Large intestine (tissue), 3 donors: ENCODE measurements at regions not wholly inside any gene's neighbourhood (a gene's known extent, or its start where the extent isn't known, plus 50 kb on each side); places are given as distances from the start of the nearest gene placed in this dataset.

Experiments used
- DNase-seq, 2 donors: peaks; one replicate each; pipeline versions ENCODE4 v3.0.0 to v3.0.0-alpha.2; 2013
- H3K27ac ChIP-seq: one replicate; pipeline ENCODE4 v1.5.1; 2013; ENCODE audit warnings: low read length
- H3K27me3 ChIP-seq: 2 replicates; pipeline ENCODE4 v1.6.1; 2013; ENCODE audit warnings: low read length; ENCODE audit not compliant: control insufficient read depth, insufficient read depth
- H3K36me3 ChIP-seq: 2 replicates; pipeline ENCODE4 v1.6.1; 2013; ENCODE audit warnings: low read length; ENCODE audit not compliant: control insufficient read depth, insufficient read depth
- H3K4me1 ChIP-seq: one replicate; pipeline ENCODE4 v1.6.1; 2013; ENCODE audit warnings: low read length; ENCODE audit not compliant: control insufficient read depth, insufficient read depth
- H3K4me3 ChIP-seq: one replicate; pipeline ENCODE4 v1.5.1; 2013; ENCODE audit warnings: low read length
- H3K9me3 ChIP-seq: one replicate; pipeline ENCODE4 v1.6.1; 2013; ENCODE audit warnings: mild to moderate bottlenecking, low read depth, low read length, moderate library complexity; ENCODE audit not compliant: control insufficient read depth
- WGBS: methylation state at CpG from one replicate; pipeline ENCODE4 v1.1.5; 2013; ENCODE audit warnings: low lambda C conversion rate; ENCODE audit not compliant: insufficient coverage; 5-methylcytosine and 5-hydroxymethylcytosine counted together

DNA sequence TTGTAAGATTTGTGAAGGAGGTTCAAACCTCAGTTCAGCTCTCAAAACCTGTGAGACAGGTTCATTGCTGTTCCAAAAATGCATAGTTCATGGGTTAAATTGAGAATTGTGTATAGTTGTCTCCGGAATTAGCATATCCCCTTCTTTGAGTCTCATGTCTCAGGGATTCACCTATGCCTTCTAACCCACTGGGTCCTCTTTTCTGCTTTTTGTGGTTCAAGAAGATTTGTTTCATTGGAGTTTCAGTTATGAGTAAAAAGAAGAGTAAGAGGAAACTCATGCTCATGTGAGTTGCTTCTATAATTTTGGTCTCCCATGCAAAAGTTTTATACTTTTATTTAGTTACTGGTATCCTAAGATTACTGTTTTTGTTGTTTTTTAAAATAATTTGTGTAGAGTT, 1219.8 kb upstream of the ZEB2 start:
- no peak overlapping the region for H3K27ac ChIP-seq
- no peak for DNase-seq
- no CpG with 5 or more reads among the region's 1 CpG for WGBS
- no peaks in the 10 kb centered on the region for H3K27me3 ChIP-seq
- no peaks in the 10 kb centered on the region for H3K36me3 ChIP-seq
- no peak overlapping the region for H3K4me3 ChIP-seq
- H3K4me1 ChIP-seq = no peaks in the 10 kb centered on the region
- H3K9me3 ChIP-seq = no peaks in the 10 kb centered on the region

GRCh38 chr2:145736871-145737270, 1217.0 kb upstream of the ZEB2 start:
- Histone ChIP-seq H3K4me1 (no peaks in the 10 kb centered on the region), H3K4me3 (no peak overlapping the region), H3K36me3 (no peaks in the 10 kb centered on the region), H3K9me3 (no peaks in the 10 kb centered on the region), H3K27me3 (no peaks in the 10 kb centered on the region), H3K27ac (no peak overlapping the region)
- WGBS = no CpG with 5 or more reads among the region's 1 CpG
- DNase-seq = no peak

- no peak overlapping the region for H3K27ac ChIP-seq
- no peaks in the 10 kb centered on the region for H3K4me1 ChIP-seq
- no peak for DNase-seq
- WGBS = 97% methylated on average over 3 of the region's 4 CpGs
- no peaks in the 10 kb centered on the region for H3K9me3 ChIP-seq
- no peaks in the 10 kb centered on the region for H3K27me3 ChIP-seq
- H3K4me3 ChIP-seq = no peak overlapping the region
- no peaks in the 10 kb centered on the region for H3K36me3 ChIP-seq
Observed at GRCh38 chr2:145731467-145731866, 1211.5 kb upstream of the ZEB2 start.

- no peaks in the 10 kb centered on the region for H3K9me3 ChIP-seq
- H3K36me3 ChIP-seq = no peaks in the 10 kb centered on the region
Observed at GRCh38 chr2:145729993-145730770, 1210.3 kb upstream of the ZEB2 start.

DNA sequence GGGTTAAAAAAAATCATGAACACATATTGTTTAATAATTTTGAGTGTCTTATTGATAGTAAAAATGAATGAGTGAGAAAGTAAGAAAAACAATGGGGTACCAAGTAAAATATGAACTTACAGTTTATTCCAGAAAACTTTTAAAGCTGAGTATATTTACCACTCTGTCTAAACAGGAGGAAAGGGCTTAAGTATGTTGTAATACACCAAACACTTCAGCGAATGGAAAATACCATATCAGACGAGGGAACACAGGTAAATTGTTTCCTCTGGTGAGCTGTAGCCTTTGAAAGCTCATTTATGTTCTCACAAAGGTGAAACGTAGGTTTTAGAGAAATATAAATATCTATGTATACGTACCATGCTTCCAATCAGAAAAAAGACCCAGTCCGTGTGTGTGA, 1209.6 kb upstream of the ZEB2 start:
- DNase-seq = no peak
- Histone ChIP-seq H3K4me3 (no peak overlapping the region), H3K4me1 (no peaks in the 10 kb centered on the region), H3K27me3 (no peaks in the 10 kb centered on the region), H3K9me3 (no peaks in the 10 kb centered on the region), H3K27ac (no peak overlapping the region), H3K36me3 (no peaks in the 10 kb centered on the region)
- 66% methylated on average over 3 of the region's 5 CpGs for WGBS

More at GRCh38 chr2:145729993-145730770, 1210.3 kb upstream of the ZEB2 start:
- H3K27me3 ChIP-seq = no peaks in the 10 kb centered on the region
- WGBS = 60% methylated on average over 1 of the region's 5 CpGs
- no peak for DNase-seq
- no peak overlapping the region for H3K4me3 ChIP-seq
- H3K27ac ChIP-seq = no peak overlapping the region
- no peaks in the 10 kb centered on the region for H3K4me1 ChIP-seq

- H3K4me1 ChIP-seq = no peaks in the 10 kb centered on the region
- no peaks in the 10 kb centered on the region for H3K9me3 ChIP-seq
- H3K27me3 ChIP-seq = no peaks in the 10 kb centered on the region
- no peak overlapping the region for H3K27ac ChIP-seq
- DNase-seq = no peak
- H3K36me3 ChIP-seq = no peaks in the 10 kb centered on the region
- WGBS = 88% methylated on average over 1 of the region's 1 CpG
- no peak overlapping the region for H3K4me3 ChIP-seq
Observed at GRCh38 chr2:145728511-145728910, 1208.6 kb upstream of the ZEB2 start.

DNA sequence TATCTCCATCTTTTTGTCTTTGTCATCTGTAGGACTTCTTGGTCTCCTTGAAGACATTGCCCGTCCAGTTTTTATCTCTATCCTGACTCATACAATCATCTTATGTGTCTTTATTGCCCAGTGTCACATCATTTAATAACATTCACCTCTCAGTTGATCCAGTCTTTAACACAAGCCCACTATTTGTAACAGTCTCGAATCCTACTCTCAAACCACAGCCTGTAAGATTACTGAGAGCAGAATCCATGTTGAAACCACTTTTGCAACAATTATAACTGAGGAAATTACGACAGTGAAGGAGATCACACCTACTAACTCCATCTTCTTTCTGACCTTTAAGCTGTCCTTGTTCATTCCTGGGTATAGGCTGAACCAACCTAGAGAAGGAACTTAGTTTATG, 1206.0 kb upstream of the ZEB2 start:
- Histone ChIP-seq H3K36me3 (no peaks in the 10 kb centered on the region), H3K27ac (no peak overlapping the region), H3K4me3 (no peak overlapping the region), H3K27me3 (no peaks in the 10 kb centered on the region), H3K4me1 (no peaks in the 10 kb centered on the region), H3K9me3 (no peaks in the 10 kb centered on the region)
- DNase-seq = no peak
- WGBS = 75% methylated on average over 1 of the region's 3 CpGs

DNA sequence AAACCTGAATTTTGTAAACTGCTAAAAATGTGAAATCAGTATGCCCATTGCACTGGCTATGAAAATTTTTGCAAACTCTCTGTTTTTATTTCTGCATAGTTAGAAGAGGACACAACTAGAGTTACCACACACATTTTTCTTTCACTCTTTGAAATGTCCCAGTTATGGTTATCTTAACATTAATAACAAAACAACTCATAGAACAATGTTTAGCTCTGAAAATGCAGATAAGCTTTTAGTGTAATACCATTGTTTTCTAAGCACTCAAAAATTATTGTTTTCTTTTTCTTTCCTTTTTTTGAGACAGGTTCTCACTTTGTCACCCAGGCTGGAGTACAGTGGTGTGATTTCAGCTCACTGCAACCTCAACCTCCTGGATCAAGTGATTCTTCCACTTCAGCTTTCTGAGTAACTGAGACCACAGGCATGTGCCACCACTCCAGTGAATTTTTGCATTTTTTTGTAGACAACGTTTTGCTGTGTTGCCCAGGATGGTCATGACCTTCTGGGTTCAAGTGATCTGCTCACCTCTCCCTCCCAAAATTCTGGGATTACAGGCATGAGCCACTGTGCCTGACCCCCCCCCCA, 1204.5 kb upstream of the ZEB2 start:
- Histone ChIP-seq H3K4me1 (no peaks in the 10 kb centered on the region), H3K27ac (no peak overlapping the region)
- WGBS = no CpG with 5 or more reads among the region's 1 CpG

DNA sequence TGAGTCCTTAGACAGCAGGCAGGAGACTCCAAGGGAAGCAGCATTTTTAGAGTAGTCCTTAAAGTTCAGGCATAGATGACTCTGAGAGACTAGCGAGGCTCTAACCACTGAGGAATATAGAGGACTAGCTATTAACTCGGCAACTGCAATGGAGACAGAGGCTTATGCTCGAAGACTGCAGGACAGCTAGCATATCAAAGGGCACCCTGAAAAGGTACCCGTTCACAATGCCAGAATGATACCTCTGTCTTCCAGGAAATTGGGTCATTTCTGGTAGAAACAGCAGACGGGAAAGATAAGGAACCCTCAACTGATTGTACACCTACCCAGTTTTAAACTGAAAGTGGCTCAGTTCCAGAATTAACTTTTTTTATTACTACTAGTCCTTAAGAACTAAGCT, 1204.0 kb upstream of the ZEB2 start:
- no peaks in the 10 kb centered on the region for H3K36me3 ChIP-seq
- H3K4me3 ChIP-seq = no peak overlapping the region
- no CpG with 5 or more reads among the region's 5 CpGs for WGBS
- no peaks in the 10 kb centered on the region for H3K4me1 ChIP-seq
- no peaks in the 10 kb centered on the region for H3K9me3 ChIP-seq
- H3K27me3 ChIP-seq = no peaks in the 10 kb centered on the region
- no peak overlapping the region for H3K27ac ChIP-seq
- DNase-seq = no peak

More for the DNA sequence above, 1204.5 kb upstream of the ZEB2 start:
- DNase-seq = no peak
- Histone ChIP-seq H3K9me3 (no peaks in the 10 kb centered on the region), H3K4me3 (no peak overlapping the region), H3K36me3 (no peaks in the 10 kb centered on the region), H3K27me3 (no peaks in the 10 kb centered on the region)

DNA sequence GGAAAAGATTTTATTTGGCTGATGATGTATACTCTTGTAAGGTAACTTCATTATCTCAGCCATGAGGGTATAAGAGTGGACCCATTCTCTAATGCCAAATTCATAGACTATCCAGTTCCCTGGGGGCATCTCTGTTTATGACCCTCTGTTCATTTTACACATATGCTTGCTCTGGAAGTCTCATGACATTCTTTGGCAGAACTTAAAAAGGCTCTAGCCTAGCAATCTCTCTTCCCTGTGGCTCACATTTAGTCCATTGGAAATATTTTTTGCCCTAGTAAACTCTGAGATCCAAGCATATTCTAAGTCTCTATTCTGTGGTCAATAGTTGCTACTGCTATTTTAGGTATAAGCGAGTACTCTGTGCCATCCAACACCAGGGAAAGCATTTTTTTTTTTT, 1201.8 kb upstream of the ZEB2 start:
- DNase-seq = no peak
- WGBS = no CpG with 5 or more reads among the region's 1 CpG
- Histone ChIP-seq H3K4me1 (no peaks in the 10 kb centered on the region), H3K36me3 (no peaks in the 10 kb centered on the region), H3K9me3 (no peaks in the 10 kb centered on the region), H3K27ac (no peak overlapping the region), H3K27me3 (no peaks in the 10 kb centered on the region), H3K4me3 (no peak overlapping the region)

DNA sequence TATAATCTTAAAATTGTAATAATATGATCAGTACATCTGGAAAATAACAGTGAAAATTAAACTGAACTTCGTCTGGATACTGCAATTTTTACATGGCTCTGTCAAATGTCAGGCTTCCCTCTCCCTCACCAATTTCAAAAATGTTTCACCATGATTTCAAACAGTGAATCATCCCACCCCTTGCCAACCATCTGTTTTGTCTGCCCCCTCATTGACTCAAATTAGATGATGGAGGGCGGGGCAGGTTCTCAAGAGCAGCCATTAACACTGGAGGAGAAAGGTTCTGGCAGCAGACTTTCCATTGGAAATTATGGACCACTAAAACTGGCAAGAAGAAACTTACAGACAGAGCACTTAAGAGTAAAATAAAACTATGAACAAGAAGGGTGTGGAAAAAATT, 1195.7 kb upstream of the ZEB2 start:
- Histone ChIP-seq H3K27ac (no peak overlapping the region), H3K4me3 (no peak overlapping the region), H3K27me3 (no peaks in the 10 kb centered on the region), H3K36me3 (no peaks in the 10 kb centered on the region), H3K4me1 (no peaks in the 10 kb centered on the region), H3K9me3 (no peaks in the 10 kb centered on the region)
- WGBS = no CpG with 5 or more reads among the region's 2 CpGs
- no peak for DNase-seq
